Esophagus squamous epithelium (tissue), 5 donors: ENCODE measurements at regions not wholly inside any gene's neighbourhood (a gene's known extent, or its start where the extent isn't known, plus 50 kb on each side); places are given as distances from the start of the nearest gene placed in this dataset.

Experiments
- DNase-seq: peaks from one replicate; lab custom pipeline; 2025; lab: John Stamatoyannopoulos, UW
- H3K27ac ChIP-seq, 4 donors: fragments of 200-600 bp; sonication (generic); one replicate each; pipeline ENCODE4 v1.5.1; 2016 to 2019; ENCODE audit warnings: mild to moderate bottlenecking in 1 of 4
- H3K27me3 ChIP-seq, 4 donors: fragments of 200-600 bp; sonication (generic); 1 replicate in 3 of 4; 2 replicates in 1 of 4; pipeline versions ENCODE4 v1.5.1 to v1.6.0; 2017 to 2021; ENCODE audit warnings: antibody characterized with exemption in 1 of 4
- H3K36me3 ChIP-seq, 3 donors: fragments of 200-600 bp; sonication (generic); one replicate each; pipeline ENCODE4 v1.5.1; 2016 to 2019
- H3K4me1 ChIP-seq, 3 donors: fragments of 200-600 bp; sonication (generic); one replicate each; pipeline ENCODE4 v1.5.1; 2017 to 2019
- H3K4me3 ChIP-seq, 4 donors: fragments of 200-600 bp; sonication (generic); 1 replicate in 3 of 4; 2 replicates in 1 of 4; pipeline ENCODE4 v1.5.1; 2016 to 2019; ENCODE audit warnings: mild to moderate bottlenecking in 2 of 4, moderate library complexity in 1 of 4
- H3K9me3 ChIP-seq, 3 donors: fragments of 200-600 bp; sonication (generic); one replicate each; pipeline ENCODE4 v1.5.1; 2016 to 2019
- POLR2A ChIP-seq, 4 donors: fragments of 450-650 bp; IDR thresholded peaks; one replicate each; pipeline ENCODE4 v1.6.1; 2017; ENCODE audit warnings: antibody characterized with exemption in 4 of 4, mild to moderate bottlenecking in 4 of 4, moderate library complexity in 3 of 4
- WGBS, 2 donors: methylation state at CpG; one replicate each; pipeline ENCODE4 v1.1.5; 2018; 5-methylcytosine and 5-hydroxymethylcytosine counted together
- intact Hi-C: fragments of 100-400 bp; cut with DNase I; formaldehyde crosslinking; loops from one replicate; pipeline ENCODE4 v1.15.0; 2022
- TF ChIP-seq, protein P1 (sequence below), 6 experiments: fragments of 450-650 bp in 4 of 6; fragments of 200-600 bp in 2 of 6; sonication (generic) in 2 of 6; IDR thresholded peaks; one replicate each; pipeline ENCODE4 v1.5.1; 2016 to 2019; ENCODE audit warnings: antibody characterized with exemption in 6 of 6, mild to moderate bottlenecking in 4 of 6, moderate library complexity in 4 of 6
- donor health status: DM: yes; HTN: yes; CAD: no.

- no peak overlapping the region for H3K4me3 ChIP-seq
- no peaks in the 10 kb centered on the region for H3K36me3 ChIP-seq
- 66 to 75% methylated on average over 8 of the region's 8 CpGs for WGBS, 2 donors
- intact Hi-C loops, result no loop called here
- no peaks in the 10 kb centered on the region for H3K9me3 ChIP-seq
- no peaks in the 10 kb centered on the region for H3K4me1 ChIP-seq
- TF ChIP-seq, protein P1, sequence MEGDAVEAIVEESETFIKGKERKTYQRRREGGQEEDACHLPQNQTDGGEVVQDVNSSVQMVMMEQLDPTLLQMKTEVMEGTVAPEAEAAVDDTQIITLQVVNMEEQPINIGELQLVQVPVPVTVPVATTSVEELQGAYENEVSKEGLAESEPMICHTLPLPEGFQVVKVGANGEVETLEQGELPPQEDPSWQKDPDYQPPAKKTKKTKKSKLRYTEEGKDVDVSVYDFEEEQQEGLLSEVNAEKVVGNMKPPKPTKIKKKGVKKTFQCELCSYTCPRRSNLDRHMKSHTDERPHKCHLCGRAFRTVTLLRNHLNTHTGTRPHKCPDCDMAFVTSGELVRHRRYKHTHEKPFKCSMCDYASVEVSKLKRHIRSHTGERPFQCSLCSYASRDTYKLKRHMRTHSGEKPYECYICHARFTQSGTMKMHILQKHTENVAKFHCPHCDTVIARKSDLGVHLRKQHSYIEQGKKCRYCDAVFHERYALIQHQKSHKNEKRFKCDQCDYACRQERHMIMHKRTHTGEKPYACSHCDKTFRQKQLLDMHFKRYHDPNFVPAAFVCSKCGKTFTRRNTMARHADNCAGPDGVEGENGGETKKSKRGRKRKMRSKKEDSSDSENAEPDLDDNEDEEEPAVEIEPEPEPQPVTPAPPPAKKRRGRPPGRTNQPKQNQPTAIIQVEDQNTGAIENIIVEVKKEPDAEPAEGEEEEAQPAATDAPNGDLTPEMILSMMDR (IDR thresholded peaks at IDR 0.05), result no peak
- no peak for TF ChIP-seq POLR2A (IDR thresholded peaks at IDR 0.05)
- H3K27me3 ChIP-seq, result peaks cover 0 to 2% (median 0%) of the 10 kb centered on the region in 4 donors
- H3K27ac ChIP-seq, result no peak overlapping the region
- no peak for DNase-seq
Measured at GRCh38 chr20:24388828-24389380, 80.5 kb upstream of the SYNDIG1 start.

- no peaks in the 10 kb centered on the region for H3K36me3 ChIP-seq
- H3K27me3 ChIP-seq, result no peaks in the 10 kb centered on the region
- intact Hi-C loops, result no loop called here
- no peaks in the 10 kb centered on the region for H3K4me1 ChIP-seq
- H3K4me3 ChIP-seq, result no peak overlapping the region
- no peaks in the 10 kb centered on the region for H3K9me3 ChIP-seq
- no peak for DNase-seq
- WGBS, 2 donors, result 75 to 82% methylated on average over 5 of the region's 5 CpGs
- no peak for TF ChIP-seq POLR2A (IDR thresholded peaks at IDR 0.05)
- TF ChIP-seq, protein P1 (IDR thresholded peaks at IDR 0.05), result no peak
- no peak overlapping the region for H3K27ac ChIP-seq
Measured at GRCh38 chr20:24385547-24385946, 83.9 kb upstream of the SYNDIG1 start.

DNA sequence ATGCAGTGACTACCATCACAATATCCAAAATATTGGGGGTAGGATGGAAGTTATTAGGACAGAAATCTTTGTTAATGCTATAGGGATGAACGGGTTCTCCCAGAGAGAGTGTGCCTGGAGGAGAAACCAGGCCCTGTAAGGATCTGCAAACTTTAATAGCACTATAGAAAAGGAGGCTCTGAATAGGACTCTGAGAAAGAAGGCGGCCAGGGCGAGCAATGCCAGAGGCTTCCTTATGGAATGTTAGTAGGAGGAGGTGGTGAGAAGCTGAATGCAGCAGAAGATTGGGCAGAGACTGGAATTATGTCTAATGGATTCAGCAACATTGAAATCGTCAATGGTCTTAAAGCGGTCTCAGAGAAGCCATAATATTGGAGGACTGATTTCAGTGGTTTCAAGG lies 84.6 kb upstream of the SYNDIG1 start:
- TF ChIP-seq POLR2A (IDR thresholded peaks at IDR 0.05), result no peak
- TF ChIP-seq, protein P1 (IDR thresholded peaks at IDR 0.05), result no peak
- H3K4me3 ChIP-seq, result no peak overlapping the region
- H3K4me1 ChIP-seq, result no peaks in the 10 kb centered on the region
- no peaks in the 10 kb centered on the region for H3K9me3 ChIP-seq
- WGBS, 2 donors, result 72 to 75% methylated on average over 5 of the region's 5 CpGs
- H3K27ac ChIP-seq, result no peak overlapping the region
- no peak for DNase-seq
- intact Hi-C loops, result no loop called here
- H3K36me3 ChIP-seq, result no peaks in the 10 kb centered on the region
- H3K27me3 ChIP-seq, result no peaks in the 10 kb centered on the region

- TF ChIP-seq, protein P1 (IDR thresholded peaks at IDR 0.05), result no peak
- TF ChIP-seq POLR2A (IDR thresholded peaks at IDR 0.05), result no peak
- intact Hi-C loops, result no loop called here
- no peak for DNase-seq
- Histone ChIP-seq H3K4me3 (no peak overlapping the region), H3K9me3 (no peaks in the 10 kb centered on the region), H3K4me1 (no peaks in the 10 kb centered on the region), H3K27ac (no peak overlapping the region), H3K36me3 (no peaks in the 10 kb centered on the region), H3K27me3 (no peaks in the 10 kb centered on the region)
- WGBS, 2 donors, result 10 to 17% methylated on average over 2 of the region's 2 CpGs
Measured at GRCh38 chr20:24382743-24383142, 86.7 kb upstream of the SYNDIG1 start.

GRCh38 chr20:24382331-24382730 lies 87.1 kb upstream of the SYNDIG1 start:
- TF ChIP-seq, protein P1 (IDR thresholded peaks at IDR 0.05), result no peak
- H3K27ac ChIP-seq, result no peak overlapping the region
- 47 to 63% methylated on average over 7 of the region's 7 CpGs for WGBS, 2 donors
- no peaks in the 10 kb centered on the region for H3K36me3 ChIP-seq
- H3K4me3 ChIP-seq, result no peak overlapping the region
- no peaks in the 10 kb centered on the region for H3K9me3 ChIP-seq
- intact Hi-C loops, result no loop called here
- no peaks in the 10 kb centered on the region for H3K27me3 ChIP-seq
- no peak for DNase-seq
- H3K4me1 ChIP-seq, result no peaks in the 10 kb centered on the region
